ENCODE measurements at regions not wholly inside any gene's neighbourhood (a gene's known extent, or its start where the extent isn't known, plus 50 kb on each side); places are given as distances from the start of the nearest gene placed in this dataset.

DNA sequence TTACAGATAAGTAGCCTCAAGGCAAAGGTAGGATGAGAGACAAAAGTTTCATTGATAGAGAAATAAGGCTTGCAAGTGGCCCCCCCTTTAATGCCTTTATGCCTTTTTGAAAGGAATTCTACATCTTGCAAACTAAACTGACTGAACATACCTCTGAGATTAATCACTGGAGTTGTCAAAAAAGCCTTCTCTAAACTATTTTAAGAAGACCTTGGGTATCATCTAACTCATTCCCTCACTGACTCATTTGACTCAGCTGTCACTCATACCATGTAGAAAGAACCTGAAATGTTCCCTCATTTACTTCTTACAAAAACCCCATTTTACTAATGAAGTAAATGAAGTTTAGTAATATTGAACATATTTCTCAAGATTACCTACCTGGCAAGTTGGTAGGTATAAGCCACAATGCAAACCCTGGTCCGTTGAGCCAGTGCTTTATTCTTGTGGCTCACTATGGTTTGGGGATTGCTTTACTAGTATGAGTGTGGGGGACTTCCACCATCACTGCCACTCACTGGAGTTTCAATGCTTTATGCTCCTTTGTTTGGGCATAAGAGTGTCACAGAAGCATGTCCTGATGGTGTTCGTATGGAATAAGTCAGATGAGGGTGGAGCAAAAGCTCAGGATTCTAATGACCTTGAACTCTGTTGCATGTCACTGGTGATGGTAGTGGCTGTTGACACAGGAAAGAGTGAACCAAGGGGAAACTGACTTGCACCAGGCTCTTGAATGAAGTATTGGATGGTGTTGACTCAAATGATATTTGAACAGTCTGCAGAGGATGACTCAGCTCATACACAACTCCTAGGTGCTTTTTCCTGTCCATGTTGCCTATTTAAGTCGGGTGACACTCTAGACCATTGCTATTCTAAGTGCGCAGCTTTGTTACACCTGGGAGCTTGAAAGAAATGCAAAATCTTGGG lies 305.5 kb upstream of the EMCN start:
- no peak overlapping the region for H3K9ac ChIP-seq (ENCODE audit: low read depth, low read length)
- no peak overlapping the region for H2AK9ac ChIP-seq (replicated peaks; ENCODE audit: low read depth, low read length, poor library complexity)
- H3K56ac ChIP-seq (ENCODE audit: extremely low read depth, insufficient read depth, low read length), result no peak overlapping the region
- POLR2A ChIA-PET (ENCODE audit: unreplicated experiment), result no interaction called here
- DNase-seq (no peak), ATAC-seq (ENCODE audit: low read depth) (no peak)
- no peak overlapping the region for H3K4me2 ChIP-seq (ENCODE audit: low read depth, low read length)
- 10% methylated on average over 1 of the region's 4 CpGs; no CpG with 5 or more reads in 1 of the 2 experiments for WGBS, 2 experiments (ENCODE audit: extremely low coverage in 2 of 2, insufficient read length in 1 of 2)
- no peak overlapping the region for H2AK5ac ChIP-seq (ENCODE audit: low read depth, low read length)
- BruUV-seq (replicated peaks), result no TSS peak
- no peak overlapping the region for H3K23ac ChIP-seq (ENCODE audit: low read depth, low read length)
- H3K79me1 ChIP-seq (ENCODE audit: low read depth in 1 of 2, low read length in 2 of 2), result no peaks in the 10 kb centered on the region
- in situ Hi-C loops (cut with MboI; ENCODE audit: low sequenced_read_pairs) (no loop called here), intact Hi-C loops (cut with micrococcal nuclease) (no loop called here), dilution Hi-C loops (cut with HindIII; ENCODE audit: low sequenced_read_pairs, unreplicated experiment) (no loop called here)
- no peak overlapping the region for H2BK20ac ChIP-seq (ENCODE audit: low read depth, low read length)
- no peak overlapping the region for H4K91ac ChIP-seq (ENCODE audit: insufficient read depth, low read depth, low read length)
- no peak overlapping the region for H2BK15ac ChIP-seq (ENCODE audit: low read depth, low read length)
- H2BK120ac ChIP-seq (ENCODE audit: low read depth, low read length), result no peak overlapping the region
- H3K27me3 ChIP-seq (ENCODE audit: control insufficient read depth, insufficient read depth, low read length), result no peaks in the 10 kb centered on the region
- H3K18ac ChIP-seq (ENCODE audit: low read depth, low read length), result no peak overlapping the region
- H3K9me1 ChIP-seq (ENCODE audit: insufficient read depth, low read length), result no peaks in the 10 kb centered on the region
- H4K20me1 ChIP-seq (ENCODE audit: insufficient read depth, low read length), result no peaks in the 10 kb centered on the region
- CTCF ChIA-PET, result no interaction called here
- no peak overlapping the region for H4K5ac ChIP-seq (ENCODE audit: low read depth, low read length)
- H3K14ac ChIP-seq (replicated peaks; ENCODE audit: low read depth, low read length), result no peak overlapping the region
- no peaks in the 10 kb centered on the region for H3K36me3 ChIP-seq (ENCODE audit: control insufficient read depth, insufficient read depth, low read length)
- no peak overlapping the region for H3K4me3 ChIP-seq (ENCODE audit: insufficient read depth, low read depth, low read length)
- no peaks in the 10 kb centered on the region for H3K4me1 ChIP-seq (ENCODE audit: control insufficient read depth, insufficient read depth, low read length)
- H3K9me3 ChIP-seq (ENCODE audit: control insufficient read depth, insufficient read depth, low read length), result no peaks in the 10 kb centered on the region
- no peak overlapping the region for H2AFZ ChIP-seq (replicated peaks; ENCODE audit: low read length, poor library complexity)
- H4K8ac ChIP-seq (ENCODE audit: low read depth in 2 of 2, low read length in 2 of 2), result no peak overlapping the region
- no peak overlapping the region for H3K4ac ChIP-seq (ENCODE audit: low read depth, low read length)
- no peak overlapping the region for H2BK5ac ChIP-seq (ENCODE audit: low read depth, low read length, poor library complexity, severe bottlenecking)
- no peak overlapping the region for H3K27ac ChIP-seq (ENCODE audit: insufficient read depth, low read length)
- TF ChIP-seq SMC3 (IDR thresholded peaks at IDR 0.05; ENCODE audit: low read depth, low read length) (no peak), RCOR1 (IDR thresholded peaks at IDR 0.05; ENCODE audit: insufficient replicate concordance, low read length) (no peak), MAFK (IDR thresholded peaks at IDR 0.05; ENCODE audit: low read depth, low read length) (no peak), POLR2A (IDR thresholded peaks at IDR 0.05; ENCODE audit: low read depth, low read length) (no peak), MAZ (IDR thresholded peaks at IDR 0.05; ENCODE audit: borderline replicate concordance, low read depth, low read length) (no peak), CHD1 (IDR thresholded peaks at IDR 0.05; ENCODE audit: low read depth, low read length) (no peak), RAD21 (IDR thresholded peaks at IDR 0.05; ENCODE audit: low read length) (no peak), BHLHE40 (IDR thresholded peaks at IDR 0.05; ENCODE audit: low read depth, low read length) (no peak), FOS (IDR thresholded peaks at IDR 0.05; ENCODE audit: low read depth, low read length) (no peak), RFX5 (IDR thresholded peaks at IDR 0.05; ENCODE audit: low read depth, low read length) (no peak), MXI1 (IDR thresholded peaks at IDR 0.05; ENCODE audit: borderline replicate concordance, low read depth, low read length) (no peak), CEBPB (IDR thresholded peaks at IDR 0.05; ENCODE audit: low read depth, low read length) (no peak)
- TF ChIP-seq, protein P1, sequence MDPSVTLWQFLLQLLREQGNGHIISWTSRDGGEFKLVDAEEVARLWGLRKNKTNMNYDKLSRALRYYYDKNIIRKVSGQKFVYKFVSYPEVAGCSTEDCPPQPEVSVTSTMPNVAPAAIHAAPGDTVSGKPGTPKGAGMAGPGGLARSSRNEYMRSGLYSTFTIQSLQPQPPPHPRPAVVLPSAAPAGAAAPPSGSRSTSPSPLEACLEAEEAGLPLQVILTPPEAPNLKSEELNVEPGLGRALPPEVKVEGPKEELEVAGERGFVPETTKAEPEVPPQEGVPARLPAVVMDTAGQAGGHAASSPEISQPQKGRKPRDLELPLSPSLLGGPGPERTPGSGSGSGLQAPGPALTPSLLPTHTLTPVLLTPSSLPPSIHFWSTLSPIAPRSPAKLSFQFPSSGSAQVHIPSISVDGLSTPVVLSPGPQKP (IDR thresholded peaks at IDR 0.05; ENCODE audit: borderline replicate concordance, low read depth, low read length), result no peak
- TF ChIP-seq, protein P2, sequence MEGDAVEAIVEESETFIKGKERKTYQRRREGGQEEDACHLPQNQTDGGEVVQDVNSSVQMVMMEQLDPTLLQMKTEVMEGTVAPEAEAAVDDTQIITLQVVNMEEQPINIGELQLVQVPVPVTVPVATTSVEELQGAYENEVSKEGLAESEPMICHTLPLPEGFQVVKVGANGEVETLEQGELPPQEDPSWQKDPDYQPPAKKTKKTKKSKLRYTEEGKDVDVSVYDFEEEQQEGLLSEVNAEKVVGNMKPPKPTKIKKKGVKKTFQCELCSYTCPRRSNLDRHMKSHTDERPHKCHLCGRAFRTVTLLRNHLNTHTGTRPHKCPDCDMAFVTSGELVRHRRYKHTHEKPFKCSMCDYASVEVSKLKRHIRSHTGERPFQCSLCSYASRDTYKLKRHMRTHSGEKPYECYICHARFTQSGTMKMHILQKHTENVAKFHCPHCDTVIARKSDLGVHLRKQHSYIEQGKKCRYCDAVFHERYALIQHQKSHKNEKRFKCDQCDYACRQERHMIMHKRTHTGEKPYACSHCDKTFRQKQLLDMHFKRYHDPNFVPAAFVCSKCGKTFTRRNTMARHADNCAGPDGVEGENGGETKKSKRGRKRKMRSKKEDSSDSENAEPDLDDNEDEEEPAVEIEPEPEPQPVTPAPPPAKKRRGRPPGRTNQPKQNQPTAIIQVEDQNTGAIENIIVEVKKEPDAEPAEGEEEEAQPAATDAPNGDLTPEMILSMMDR (conservative IDR thresholded peaks at IDR 0.05; ENCODE audit: low read depth, low read length), result no peak
- TF ChIP-seq, protein P3, sequence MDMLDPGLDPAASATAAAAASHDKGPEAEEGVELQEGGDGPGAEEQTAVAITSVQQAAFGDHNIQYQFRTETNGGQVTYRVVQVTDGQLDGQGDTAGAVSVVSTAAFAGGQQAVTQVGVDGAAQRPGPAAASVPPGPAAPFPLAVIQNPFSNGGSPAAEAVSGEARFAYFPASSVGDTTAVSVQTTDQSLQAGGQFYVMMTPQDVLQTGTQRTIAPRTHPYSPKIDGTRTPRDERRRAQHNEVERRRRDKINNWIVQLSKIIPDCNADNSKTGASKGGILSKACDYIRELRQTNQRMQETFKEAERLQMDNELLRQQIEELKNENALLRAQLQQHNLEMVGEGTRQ (IDR thresholded peaks at IDR 0.05; ENCODE audit: low read depth, low read length), result no peak

Measured in IMR-90 (cell line).